Esophagus squamous epithelium (tissue), 5 donors: ENCODE measurements at regions not wholly inside any gene's neighbourhood (a gene's known extent, or its start where the extent isn't known, plus 50 kb on each side); places are given as distances from the start of the nearest gene placed in this dataset.
A peak's percentile ranks its signal among the peaks of the same experiment; 100 is the strongest.

Experiments used
- DNase-seq: peaks from one replicate; lab custom pipeline; 2025; lab: John Stamatoyannopoulos, UW
- H3K27ac ChIP-seq, 4 donors: fragments of 200-600 bp; sonication (generic); one replicate each; pipeline ENCODE4 v1.5.1; 2016 to 2019; ENCODE audit warnings: mild to moderate bottlenecking in 1 of 4
- H3K27me3 ChIP-seq, 4 donors: fragments of 200-600 bp; sonication (generic); 1 replicate in 3 of 4; 2 replicates in 1 of 4; pipeline versions ENCODE4 v1.5.1 to v1.6.0; 2017 to 2021; ENCODE audit warnings: antibody characterized with exemption in 1 of 4
- H3K36me3 ChIP-seq, 3 donors: fragments of 200-600 bp; sonication (generic); one replicate each; pipeline ENCODE4 v1.5.1; 2016 to 2019
- H3K4me1 ChIP-seq, 3 donors: fragments of 200-600 bp; sonication (generic); one replicate each; pipeline ENCODE4 v1.5.1; 2017 to 2019
- H3K4me3 ChIP-seq, 4 donors: fragments of 200-600 bp; sonication (generic); 1 replicate in 3 of 4; 2 replicates in 1 of 4; pipeline ENCODE4 v1.5.1; 2016 to 2019; ENCODE audit warnings: mild to moderate bottlenecking in 2 of 4, moderate library complexity in 1 of 4
- H3K9me3 ChIP-seq, 3 donors: fragments of 200-600 bp; sonication (generic); one replicate each; pipeline ENCODE4 v1.5.1; 2016 to 2019
- POLR2A ChIP-seq, 4 donors: fragments of 450-650 bp; IDR thresholded peaks; one replicate each; pipeline ENCODE4 v1.6.1; 2017; ENCODE audit warnings: antibody characterized with exemption in 4 of 4, mild to moderate bottlenecking in 4 of 4, moderate library complexity in 3 of 4
- WGBS, 2 donors: methylation state at CpG; one replicate each; pipeline ENCODE4 v1.1.5; 2018; 5-methylcytosine and 5-hydroxymethylcytosine counted together
- intact Hi-C: fragments of 100-400 bp; cut with DNase I; formaldehyde crosslinking; loops from one replicate; pipeline ENCODE4 v1.15.0; 2022
- TF ChIP-seq, protein P1 (sequence below), 6 experiments: fragments of 450-650 bp in 4 of 6; fragments of 200-600 bp in 2 of 6; sonication (generic) in 2 of 6; IDR thresholded peaks; one replicate each; pipeline ENCODE4 v1.5.1; 2016 to 2019; ENCODE audit warnings: antibody characterized with exemption in 6 of 6, mild to moderate bottlenecking in 4 of 6, moderate library complexity in 4 of 6
- donor health status: DM: yes; HTN: yes; CAD: no.

DNA sequence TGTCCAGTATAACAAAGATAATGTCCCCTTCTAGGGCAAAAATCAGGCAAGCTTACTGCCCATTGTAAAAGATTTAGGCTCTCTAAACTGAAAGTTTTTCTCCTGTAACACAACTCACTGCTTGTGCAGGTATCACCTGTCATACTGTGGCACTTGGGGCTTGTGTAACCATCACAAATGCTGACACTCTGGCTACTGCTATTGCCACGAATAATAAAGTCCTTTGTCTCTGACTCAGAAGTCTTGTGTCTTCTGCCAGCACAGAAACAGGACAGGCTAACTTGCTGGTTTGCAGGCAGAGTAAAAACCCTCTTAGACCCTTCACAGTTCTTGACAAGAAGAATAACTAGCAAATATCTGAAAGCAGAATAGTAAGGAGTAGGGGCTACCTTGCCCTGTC, 273.9 kb downstream of the RPS24 start:
- H3K27ac ChIP-seq: no peak overlapping the region
- H3K36me3 ChIP-seq: no peaks in the 10 kb centered on the region
- WGBS, 2 donors: 33 to 50% methylated on average over 1 of the region's 1 CpG
- no peaks in the 10 kb centered on the region for H3K27me3 ChIP-seq
- H3K4me1 ChIP-seq: peaks cover 2 to 12% (median 6%) of the 10 kb centered on the region in 3 donors
- H3K9me3 ChIP-seq: no peaks in the 10 kb centered on the region
- TF ChIP-seq POLR2A (IDR thresholded peaks at IDR 0.05): no peak
- TF ChIP-seq, protein P1, sequence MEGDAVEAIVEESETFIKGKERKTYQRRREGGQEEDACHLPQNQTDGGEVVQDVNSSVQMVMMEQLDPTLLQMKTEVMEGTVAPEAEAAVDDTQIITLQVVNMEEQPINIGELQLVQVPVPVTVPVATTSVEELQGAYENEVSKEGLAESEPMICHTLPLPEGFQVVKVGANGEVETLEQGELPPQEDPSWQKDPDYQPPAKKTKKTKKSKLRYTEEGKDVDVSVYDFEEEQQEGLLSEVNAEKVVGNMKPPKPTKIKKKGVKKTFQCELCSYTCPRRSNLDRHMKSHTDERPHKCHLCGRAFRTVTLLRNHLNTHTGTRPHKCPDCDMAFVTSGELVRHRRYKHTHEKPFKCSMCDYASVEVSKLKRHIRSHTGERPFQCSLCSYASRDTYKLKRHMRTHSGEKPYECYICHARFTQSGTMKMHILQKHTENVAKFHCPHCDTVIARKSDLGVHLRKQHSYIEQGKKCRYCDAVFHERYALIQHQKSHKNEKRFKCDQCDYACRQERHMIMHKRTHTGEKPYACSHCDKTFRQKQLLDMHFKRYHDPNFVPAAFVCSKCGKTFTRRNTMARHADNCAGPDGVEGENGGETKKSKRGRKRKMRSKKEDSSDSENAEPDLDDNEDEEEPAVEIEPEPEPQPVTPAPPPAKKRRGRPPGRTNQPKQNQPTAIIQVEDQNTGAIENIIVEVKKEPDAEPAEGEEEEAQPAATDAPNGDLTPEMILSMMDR (IDR thresholded peaks at IDR 0.05): no peak
- intact Hi-C loops: no loop called here
- H3K4me3 ChIP-seq: no peak overlapping the region
- no peak for DNase-seq

DNA sequence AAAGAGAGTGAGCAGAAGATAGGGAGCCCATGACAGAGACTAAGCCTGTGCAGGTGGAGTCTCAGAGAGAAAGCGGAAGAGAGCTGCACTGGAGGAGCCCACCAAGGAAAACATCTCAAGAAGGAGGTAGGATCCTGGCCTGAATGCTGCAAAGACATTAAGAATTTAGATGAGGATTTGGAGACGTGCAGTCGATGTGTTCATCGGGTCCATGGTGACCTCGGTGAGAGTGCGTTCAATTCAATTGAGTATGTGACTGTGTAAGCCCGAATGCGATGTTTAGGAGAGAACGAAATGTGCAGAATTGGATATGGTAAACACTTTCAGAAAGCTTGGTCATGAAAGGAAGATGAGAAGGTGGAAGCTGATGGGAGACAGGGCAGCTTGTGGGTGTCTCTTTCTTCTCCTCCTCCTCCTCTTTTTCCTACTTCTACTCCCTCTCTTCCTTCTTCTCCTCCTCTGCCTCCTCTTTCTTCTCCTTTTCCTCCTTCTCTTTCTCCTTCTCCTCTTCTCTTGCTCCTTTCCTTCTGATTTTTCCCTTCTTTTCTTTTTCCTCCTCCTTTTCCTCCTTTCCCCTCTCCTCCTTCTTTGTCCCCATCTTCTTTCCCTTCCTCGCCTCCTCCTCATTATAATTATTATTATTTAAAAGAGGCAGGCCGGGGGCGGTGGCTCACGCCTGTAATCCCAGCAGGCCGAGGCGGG, 276.0 kb downstream of the RPS24 start:
- H3K27me3 ChIP-seq: no peaks in the 10 kb centered on the region
- no peak overlapping the region for H3K27ac ChIP-seq
- DNase-seq: no peak
- WGBS, 2 donors: 86 to 87% methylated on average over 13 to 15 of the region's 15 CpGs
- intact Hi-C loops: no loop called here
- H3K9me3 ChIP-seq: no peaks in the 10 kb centered on the region
- no peaks in the 10 kb centered on the region for H3K36me3 ChIP-seq
- H3K4me3 ChIP-seq: no peak overlapping the region
- TF ChIP-seq POLR2A (IDR thresholded peaks at IDR 0.05): no peak
- TF ChIP-seq, protein P1 (IDR thresholded peaks at IDR 0.05): no peak
- H3K4me1 ChIP-seq: no peaks in the 10 kb centered on the region

DNA sequence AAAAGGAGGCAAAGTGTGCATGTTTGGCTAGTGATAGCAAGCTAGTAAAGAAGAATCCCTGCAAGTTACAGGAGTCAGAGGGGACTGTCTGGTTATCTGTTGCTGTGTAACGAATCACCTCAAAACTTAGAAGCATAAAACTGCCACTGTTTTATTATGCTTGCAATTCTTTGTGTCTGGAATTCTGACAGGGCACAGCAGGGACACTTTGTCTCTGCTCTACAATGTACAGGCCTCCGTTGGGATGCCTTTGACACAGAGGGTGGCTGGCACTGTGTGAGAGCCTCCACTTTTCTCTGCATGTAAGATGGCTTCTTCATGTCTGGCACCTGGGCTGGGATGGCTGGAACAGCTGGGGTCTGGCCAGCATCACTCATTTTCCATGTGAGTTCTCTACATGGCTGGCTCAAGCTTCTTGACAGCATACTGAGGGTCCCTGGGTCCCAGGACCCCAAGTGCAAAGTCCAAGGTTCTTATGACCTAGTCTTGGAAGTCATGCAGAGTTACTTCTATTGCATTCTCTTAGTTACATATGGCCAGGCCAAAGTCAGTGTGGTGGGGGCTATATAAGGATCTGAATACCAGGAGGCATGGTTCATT, 276.9 kb downstream of the RPS24 start:
- intact Hi-C loops: no loop called here
- no peak for DNase-seq
- TF ChIP-seq POLR2A (IDR thresholded peaks at IDR 0.05): no peak
- TF ChIP-seq, protein P1 (IDR thresholded peaks at IDR 0.05): no peak
- no peaks in the 10 kb centered on the region for H3K4me1 ChIP-seq
- no peaks in the 10 kb centered on the region for H3K27me3 ChIP-seq
- no peaks in the 10 kb centered on the region for H3K9me3 ChIP-seq
- 91 to 92% methylated on average over 2 of the region's 2 CpGs for WGBS, 2 donors
- no peak overlapping the region for H3K27ac ChIP-seq
- no peak overlapping the region for H3K4me3 ChIP-seq
- no peaks in the 10 kb centered on the region for H3K36me3 ChIP-seq

DNA sequence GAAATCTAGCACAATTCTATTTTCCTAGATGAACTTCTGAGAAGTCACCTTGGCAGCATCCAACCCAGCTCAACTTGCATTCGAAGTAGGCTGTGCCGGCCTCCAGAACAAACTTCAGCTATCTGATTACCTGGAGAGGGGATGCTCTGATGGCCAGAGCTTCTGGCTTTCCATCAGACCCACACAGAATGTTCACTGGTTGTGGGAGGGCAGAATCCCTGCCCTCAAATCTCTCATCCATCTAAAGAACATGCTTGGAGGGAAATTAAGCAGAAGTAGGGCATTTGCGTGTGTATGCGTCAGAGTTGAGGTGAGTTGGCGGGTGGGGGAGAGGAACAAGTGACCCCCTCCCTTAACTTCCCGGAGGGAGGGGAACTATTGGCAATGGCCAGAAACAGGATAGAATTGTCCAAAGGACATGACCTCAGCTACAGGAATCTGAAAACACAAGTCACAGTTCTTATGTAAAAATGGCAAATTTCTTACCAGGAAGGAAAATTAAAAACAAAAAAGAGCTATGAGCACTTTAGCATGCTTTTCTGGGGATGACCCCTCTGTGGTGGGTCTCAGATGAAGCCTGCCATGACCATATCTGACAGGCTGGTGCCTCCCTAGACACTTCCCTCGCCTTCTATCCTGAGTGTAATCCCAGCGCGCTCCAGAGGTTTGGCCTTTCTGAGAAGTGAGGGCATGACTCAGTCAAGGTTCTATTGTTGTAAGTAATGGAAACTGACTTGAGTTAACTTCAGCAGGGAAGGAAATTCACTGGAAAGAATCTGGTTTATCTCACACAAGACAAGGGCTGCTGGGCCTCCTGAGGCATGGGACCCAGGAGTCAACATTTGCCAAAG, 278.8 kb downstream of the RPS24 start:
- intact Hi-C loops: no loop called here
- TF ChIP-seq, protein P1 (IDR thresholded peaks at IDR 0.05): no peak
- no peak for TF ChIP-seq POLR2A (IDR thresholded peaks at IDR 0.05)
- Histone ChIP-seq H3K27ac (peak overlapping the region in 1 of 4 donors; percentile 47), H3K4me3 (no peak overlapping the region), H3K27me3 (no peaks in the 10 kb centered on the region), H3K9me3 (no peaks in the 10 kb centered on the region), H3K36me3 (no peaks in the 10 kb centered on the region), H3K4me1 (peaks cover 0 to 11% (median 3%) of the 10 kb centered on the region in 3 donors)
- no peak for DNase-seq
- 69 to 74% methylated on average over 7 to 9 of the region's 9 CpGs for WGBS, 2 donors

DNA sequence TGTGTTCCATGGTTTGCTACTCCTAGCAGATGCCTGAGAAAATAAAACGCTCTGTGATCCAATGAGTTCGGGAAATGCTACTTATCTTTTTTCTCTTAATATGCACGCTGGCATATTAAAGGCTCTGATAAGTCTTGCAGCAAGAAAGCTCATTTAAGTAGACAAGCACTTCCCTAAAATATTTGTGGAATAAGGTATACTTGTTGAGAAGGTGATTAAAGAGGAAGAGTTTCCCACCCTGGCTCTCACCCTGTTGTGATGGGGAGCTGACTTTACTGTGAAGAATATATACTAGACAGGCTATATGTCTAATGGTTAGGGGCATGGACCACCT, 279.4 kb downstream of the RPS24 start:
- Histone ChIP-seq H3K9me3 (no peaks in the 10 kb centered on the region), H3K4me3 (no peak overlapping the region), H3K36me3 (no peaks in the 10 kb centered on the region), H3K27ac (peak overlapping the region in 1 of 4 donors; percentile 47), H3K4me1 (peaks cover 0 to 12% (median 3%) of the 10 kb centered on the region in 3 donors), H3K27me3 (no peaks in the 10 kb centered on the region)
- TF ChIP-seq POLR2A (IDR thresholded peaks at IDR 0.05): no peak
- TF ChIP-seq, protein P1 (IDR thresholded peaks at IDR 0.05): no peak
- DNase-seq: no peak
- intact Hi-C loops: no loop called here
- 60 to 89% methylated on average over 3 of the region's 3 CpGs for WGBS, 2 donors
